Smooth muscle cell (in vitro differentiated cells): ENCODE measurements at regions not wholly inside any gene's neighbourhood (a gene's known extent, or its start where the extent isn't known, plus 50 kb on each side); places are given as distances from the start of the nearest gene placed in this dataset.

ENCODE experiments used
- DNase-seq: peaks from one replicate; lab custom pipeline; 2025; ENCODE audit not compliant: unreplicated experiment; lab: John Stamatoyannopoulos, UW
- H2AFZ ChIP-seq: fragments of 200-600 bp; sonication (generic); 2 replicates; pipeline ENCODE4 v1.6.0; 2016; ENCODE audit warnings: antibody characterized with exemption, low read depth, mild to moderate bottlenecking
- H3F3A ChIP-seq: fragments of 200-600 bp; sonication (generic); 2 replicates; pipeline ENCODE4 v1.6.0; 2017; ENCODE audit warnings: antibody characterized with exemption, low read depth
- H3K27ac ChIP-seq: fragments of 200-600 bp; sonication (generic); 2 replicates; pipeline ENCODE4 v1.5.1; 2016; ENCODE audit warnings: low read depth, mild to moderate bottlenecking
- H3K27me3 ChIP-seq: fragments of 200-600 bp; sonication (generic); 2 replicates; pipeline ENCODE4 v1.6.1; 2016; ENCODE audit warnings: low read depth, mild to moderate bottlenecking
- H3K36me3 ChIP-seq: fragments of 200-600 bp; sonication (generic); 2 replicates; pipeline ENCODE4 v1.5.1; 2016; ENCODE audit warnings: low read depth
- H3K4me1 ChIP-seq: fragments of 200-600 bp; sonication (generic); 2 replicates; pipeline ENCODE4 v1.5.1; 2016; ENCODE audit warnings: low read depth
- H3K4me2 ChIP-seq: fragments of 200-600 bp; sonication (generic); 2 replicates; pipeline ENCODE4 v1.6.0; 2016; ENCODE audit warnings: mild to moderate bottlenecking
- H3K4me3 ChIP-seq: fragments of 200-600 bp; sonication (generic); 2 replicates; pipeline ENCODE4 v1.5.1; 2016; ENCODE audit warnings: mild to moderate bottlenecking
- H3K79me2 ChIP-seq: fragments of 200-600 bp; sonication (generic); 2 replicates; pipeline ENCODE4 v1.6.0; 2016; ENCODE audit warnings: low read depth, mild to moderate bottlenecking
- H3K9ac ChIP-seq: fragments of 200-600 bp; sonication (generic); 2 replicates; pipeline ENCODE4 v1.6.0; 2016; ENCODE audit warnings: low read depth
- H3K9me3 ChIP-seq: fragments of 200-600 bp; sonication (generic); replicated peaks from 2 replicates; pipeline ENCODE4 v1.5.1; 2016; ENCODE audit warnings: low read depth
- H4K20me1 ChIP-seq: fragments of 200-600 bp; sonication (generic); 2 replicates; pipeline ENCODE4 v1.6.0; 2016; ENCODE audit warnings: low read depth
- WGBS: methylation state at CpG from one replicate; pipeline ENCODE4 v1.1.7; 2016; ENCODE audit warnings: low lambda C conversion rate; 5-methylcytosine and 5-hydroxymethylcytosine counted together
- TF ChIP-seq, protein P1 (sequence below): fragments of 200-600 bp; sonication (generic); IDR thresholded peaks from 2 replicates; pipeline ENCODE4 v1.5.1; 2017; ENCODE audit warnings: borderline replicate concordance, mild to moderate bottlenecking, antibody characterized with exemption; ENCODE audit not compliant: insufficient read depth, poor library complexity, severe bottlenecking

DNA sequence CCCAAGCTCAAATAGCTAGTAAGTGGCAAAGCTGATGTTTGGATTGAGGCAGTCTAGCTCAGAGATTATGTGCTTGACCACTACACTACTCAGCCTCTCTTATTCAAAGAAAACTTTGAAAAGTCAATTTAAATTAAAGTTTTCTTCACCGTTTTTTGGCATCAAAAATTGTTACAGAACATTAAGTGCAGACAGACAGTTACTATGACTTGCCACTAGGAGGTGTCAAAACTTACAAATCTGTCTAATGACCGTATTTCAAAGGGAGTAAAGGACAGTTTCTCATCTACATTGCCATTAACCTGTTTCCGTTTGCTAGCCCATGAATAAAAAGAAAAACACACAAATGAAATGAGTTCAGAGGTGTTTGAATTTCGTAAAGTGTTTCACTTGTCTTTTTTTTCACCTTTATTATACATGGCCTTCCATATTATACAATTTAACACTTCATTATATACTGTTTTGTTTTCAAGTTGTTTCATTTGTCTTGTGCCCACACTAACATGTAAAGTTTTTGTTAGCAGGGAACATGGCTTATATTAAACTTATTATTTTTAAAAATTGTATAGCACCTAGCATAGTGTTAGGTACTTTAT is 57.4 kb upstream of the MTF2 start:
- Histone ChIP-seq H3K9ac (no peak overlapping the region), H3K4me1 (no peaks in the 10 kb centered on the region), H3K36me3 (no peaks in the 10 kb centered on the region), H3K27me3 (peaks cover 13% of the 10 kb centered on the region), H3K4me2 (no peak overlapping the region), H3K79me2 (no peaks in the 10 kb centered on the region), H3F3A (no peaks in the 10 kb centered on the region), H2AFZ (no peak overlapping the region), H3K27ac (no peak overlapping the region), H3K9me3 (no peaks in the 10 kb centered on the region), H4K20me1 (no peaks in the 10 kb centered on the region), H3K4me3 (no peak overlapping the region)
- WGBS, result 11% methylated on average over 4 of the region's 4 CpGs
- TF ChIP-seq, protein P1, sequence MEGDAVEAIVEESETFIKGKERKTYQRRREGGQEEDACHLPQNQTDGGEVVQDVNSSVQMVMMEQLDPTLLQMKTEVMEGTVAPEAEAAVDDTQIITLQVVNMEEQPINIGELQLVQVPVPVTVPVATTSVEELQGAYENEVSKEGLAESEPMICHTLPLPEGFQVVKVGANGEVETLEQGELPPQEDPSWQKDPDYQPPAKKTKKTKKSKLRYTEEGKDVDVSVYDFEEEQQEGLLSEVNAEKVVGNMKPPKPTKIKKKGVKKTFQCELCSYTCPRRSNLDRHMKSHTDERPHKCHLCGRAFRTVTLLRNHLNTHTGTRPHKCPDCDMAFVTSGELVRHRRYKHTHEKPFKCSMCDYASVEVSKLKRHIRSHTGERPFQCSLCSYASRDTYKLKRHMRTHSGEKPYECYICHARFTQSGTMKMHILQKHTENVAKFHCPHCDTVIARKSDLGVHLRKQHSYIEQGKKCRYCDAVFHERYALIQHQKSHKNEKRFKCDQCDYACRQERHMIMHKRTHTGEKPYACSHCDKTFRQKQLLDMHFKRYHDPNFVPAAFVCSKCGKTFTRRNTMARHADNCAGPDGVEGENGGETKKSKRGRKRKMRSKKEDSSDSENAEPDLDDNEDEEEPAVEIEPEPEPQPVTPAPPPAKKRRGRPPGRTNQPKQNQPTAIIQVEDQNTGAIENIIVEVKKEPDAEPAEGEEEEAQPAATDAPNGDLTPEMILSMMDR, result peak; percentile 73
- no peak for DNase-seq

DNA sequence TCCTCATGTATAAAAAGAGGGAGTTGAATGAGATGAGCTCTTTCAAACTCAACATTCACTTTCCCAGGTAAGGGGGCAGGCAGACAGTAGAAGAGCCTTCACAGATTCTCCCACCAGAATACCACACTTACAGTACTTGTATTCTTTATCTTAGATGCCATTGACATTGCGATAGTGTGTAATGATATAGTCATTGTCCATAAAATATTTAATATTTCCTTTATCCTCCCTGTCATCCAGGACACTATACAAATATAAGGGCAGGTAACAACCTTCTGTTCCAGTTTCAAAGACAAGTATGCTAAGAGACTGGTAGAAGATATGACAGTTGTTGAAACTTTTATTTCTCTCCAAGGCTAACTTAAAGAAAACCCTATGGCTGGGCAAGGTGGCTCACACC is 56.5 kb upstream of the MTF2 start:
- TF ChIP-seq, protein P1, result no peak
- Histone ChIP-seq H3K9me3 (no peaks in the 10 kb centered on the region), H3K4me2 (no peak overlapping the region), H3K4me3 (no peak overlapping the region), H3K4me1 (no peaks in the 10 kb centered on the region), H2AFZ (no peak overlapping the region), H3K27me3 (peaks cover 13% of the 10 kb centered on the region), H3K79me2 (no peaks in the 10 kb centered on the region), H3K36me3 (no peaks in the 10 kb centered on the region), H3K27ac (no peak overlapping the region), H3K9ac (no peak overlapping the region), H4K20me1 (no peaks in the 10 kb centered on the region), H3F3A (no peaks in the 10 kb centered on the region)
- WGBS, result 92% methylated on average over 1 of the region's 1 CpG
- no peak for DNase-seq

DNA sequence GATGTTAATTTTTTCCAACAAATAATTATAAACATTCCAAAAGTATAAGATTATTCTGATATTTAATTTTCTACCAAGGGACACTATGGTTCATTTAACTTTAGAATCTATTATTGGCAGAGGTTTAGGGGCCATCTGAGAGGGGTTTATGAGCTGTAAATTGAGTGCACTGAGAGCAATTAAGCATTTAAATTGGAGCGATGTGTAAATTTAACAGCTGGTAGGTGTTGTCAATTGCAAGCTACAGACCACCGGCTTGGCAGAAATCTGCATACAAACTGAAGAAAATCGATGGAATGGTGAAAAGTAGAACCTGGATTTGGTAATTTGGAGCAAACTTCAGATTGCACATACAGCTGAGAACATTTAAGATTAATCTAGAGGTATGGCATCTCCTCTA is 55.8 kb upstream of the MTF2 start:
- no peak overlapping the region for H2AFZ ChIP-seq
- no peak overlapping the region for H3K4me2 ChIP-seq
- no peaks in the 10 kb centered on the region for H3K9me3 ChIP-seq
- no peaks in the 10 kb centered on the region for H3K36me3 ChIP-seq
- peaks cover 18% of the 10 kb centered on the region for H3K27me3 ChIP-seq
- 60% methylated on average over 3 of the region's 3 CpGs for WGBS
- H3K4me3 ChIP-seq, result no peak overlapping the region
- no peaks in the 10 kb centered on the region for H3K79me2 ChIP-seq
- no peaks in the 10 kb centered on the region for H3K4me1 ChIP-seq
- no peak overlapping the region for H3K27ac ChIP-seq
- no peaks in the 10 kb centered on the region for H3F3A ChIP-seq
- H3K9ac ChIP-seq, result no peak overlapping the region
- H4K20me1 ChIP-seq, result no peaks in the 10 kb centered on the region
- DNase-seq, result no peak
- TF ChIP-seq, protein P1, result no peak

DNA sequence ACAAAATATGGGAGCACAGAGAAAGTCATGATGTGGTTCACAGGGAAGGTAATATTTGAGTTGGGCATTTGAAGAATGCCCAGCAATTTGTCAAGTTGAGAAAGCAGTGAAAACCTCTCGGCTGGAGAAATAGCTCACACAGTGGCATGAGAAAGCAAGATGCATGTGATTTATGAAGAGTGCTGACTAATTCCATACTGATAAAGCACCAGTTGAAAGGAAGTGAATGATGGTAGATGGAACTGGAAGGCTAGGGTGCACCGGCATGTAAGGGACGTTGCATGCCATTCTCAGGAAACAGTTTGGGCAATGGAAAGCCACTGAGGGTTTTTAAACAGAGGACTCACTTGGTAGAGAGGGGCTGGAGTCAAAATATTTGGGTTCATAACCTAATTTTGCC is 53.5 kb upstream of the MTF2 start:
- no peak overlapping the region for H3K4me3 ChIP-seq

More for the DNA sequence above, 53.5 kb upstream of the MTF2 start:
- Histone ChIP-seq H3K9ac (no peak overlapping the region), H3K36me3 (no peaks in the 10 kb centered on the region), H3K9me3 (no peaks in the 10 kb centered on the region), H3K4me1 (no peaks in the 10 kb centered on the region), H4K20me1 (no peaks in the 10 kb centered on the region), H3K79me2 (no peaks in the 10 kb centered on the region), H3K27ac (no peak overlapping the region), H3F3A (no peaks in the 10 kb centered on the region), H2AFZ (no peak overlapping the region), H3K27me3 (peaks cover 13% of the 10 kb centered on the region), H3K4me2 (no peak overlapping the region)
- TF ChIP-seq, protein P1, result no peak
- 71% methylated on average over 3 of the region's 3 CpGs for WGBS
- no peak for DNase-seq
